GM19324 (cell line): ENCODE measurements at regions not wholly inside any gene's neighbourhood (a gene's known extent, or its start where the extent isn't known, plus 50 kb on each side); places are given as distances from the start of the nearest gene placed in this dataset.
"Not testable (repeated sequence)": the region's sequence is repeated elsewhere in the genome, so short reads cannot be mapped to it uniquely, and the experiment has no call there.

Experiments
- ATAC-seq: cut with Tn5 transposase; IDR thresholded peaks from one replicate; pipeline ENCODE4 v1.9.1; 2021; ENCODE audit warnings: mild to moderate bottlenecking, moderate library complexity; ENCODE audit not compliant: unreplicated experiment, low FRiP score

GRCh38 chr5:126253406-126253805 is 169.8 kb upstream of the GRAMD2B start:
- no peak for ATAC-seq

- no peak for ATAC-seq
Observed at GRCh38 chr5:126263591-126264184, 159.5 kb upstream of the GRAMD2B start.

- no peak for ATAC-seq
Observed at GRCh38 chr5:126265917-126266316, 157.3 kb upstream of the GRAMD2B start.

- no peak for ATAC-seq
Observed at GRCh38 chr5:126267438-126267837, 155.8 kb upstream of the GRAMD2B start.

GRCh38 chr5:126268697-126269315 is 154.4 kb upstream of the GRAMD2B start:
- no peak for ATAC-seq

- ATAC-seq: no peak
Observed at GRCh38 chr5:126269511-126269910, 153.7 kb upstream of the GRAMD2B start.

- no peak for ATAC-seq
Observed at GRCh38 chr5:126271141-126271540, 152.1 kb upstream of the GRAMD2B start.

GRCh38 chr5:126274076-126274762 is 149.0 kb upstream of the GRAMD2B start:
- ATAC-seq: no peak

- ATAC-seq: no peak
Observed at GRCh38 chr5:126274763-126275125, 148.5 kb upstream of the GRAMD2B start.

GRCh38 chr5:126277762-126278161 is 145.4 kb upstream of the GRAMD2B start:
- ATAC-seq: no peak

- ATAC-seq: no peak
Observed at GRCh38 chr5:126280343-126280742, 142.9 kb upstream of the GRAMD2B start.

GRCh38 chr5:126280846-126281245 is 142.4 kb upstream of the GRAMD2B start:
- ATAC-seq: no peak

- ATAC-seq: no peak
Observed at GRCh38 chr5:126284977-126285696, 138.1 kb upstream of the GRAMD2B start.

- ATAC-seq: not testable (repeated sequence)
Observed at GRCh38 chr5:126296121-126296520, 127.1 kb upstream of the GRAMD2B start.

GRCh38 chr5:126300293-126300692 is 122.9 kb upstream of the GRAMD2B start:
- no peak for ATAC-seq

- no peak for ATAC-seq
Observed at GRCh38 chr5:126301056-126301455, 122.2 kb upstream of the GRAMD2B start.

- no peak for ATAC-seq
Observed at GRCh38 chr5:126309860-126310259, 113.3 kb upstream of the GRAMD2B start.

- no peak for ATAC-seq
Observed at GRCh38 chr5:126311766-126312165, 111.4 kb upstream of the GRAMD2B start.

- ATAC-seq: no peak
Observed at GRCh38 chr5:126315341-126315740, 107.9 kb upstream of the GRAMD2B start.

- no peak for ATAC-seq
Observed at GRCh38 chr5:126332326-126332725, 90.9 kb upstream of the GRAMD2B start.

GRCh38 chr5:126334760-126335159 is 88.4 kb upstream of the GRAMD2B start:
- ATAC-seq: no peak
